Gastrocnemius medialis (tissue), 4 donors: ENCODE measurements at regions not wholly inside any gene's neighbourhood (a gene's known extent, or its start where the extent isn't known, plus 50 kb on each side); places are given as distances from the start of the nearest gene placed in this dataset.

Experiments
- CTCF ChIP-seq, 5 experiments: fragments of 450-650 bp in 3 of 5; fragments of 200-600 bp in 2 of 5; sonication (generic) in 2 of 5; IDR thresholded peaks in 4 of 5; conservative IDR thresholded peaks in 1 of 5; 1 replicate in 4 of 5; 2 replicates in 1 of 5; pipeline ENCODE4 v1.5.1; 2016 to 2019; ENCODE audit warnings: antibody characterized with exemption in 5 of 5, mild to moderate bottlenecking in 3 of 5, moderate library complexity in 3 of 5
- POLR2A ChIP-seq, 2 donors: fragments of 450-650 bp; IDR thresholded peaks; one replicate each; pipeline ENCODE4 v1.6.1; 2017; ENCODE audit warnings: antibody characterized with exemption in 2 of 2, mild to moderate bottlenecking in 2 of 2, moderate library complexity in 2 of 2

- TF ChIP-seq CTCF (IDR thresholded peaks at IDR 0.05 in 4 of 5, conservative IDR thresholded peaks at IDR 0.05 in 1 of 5) (no peak), POLR2A (IDR thresholded peaks at IDR 0.05) (no peak)
Measured at GRCh38 chrX:3226087-3226486, 120.4 kb downstream of the MXRA5 start.
